ENCODE measurements at regions not wholly inside any gene's neighbourhood (a gene's known extent, or its start where the extent isn't known, plus 50 kb on each side); places are given as distances from the start of the nearest gene placed in this dataset.

DNA sequence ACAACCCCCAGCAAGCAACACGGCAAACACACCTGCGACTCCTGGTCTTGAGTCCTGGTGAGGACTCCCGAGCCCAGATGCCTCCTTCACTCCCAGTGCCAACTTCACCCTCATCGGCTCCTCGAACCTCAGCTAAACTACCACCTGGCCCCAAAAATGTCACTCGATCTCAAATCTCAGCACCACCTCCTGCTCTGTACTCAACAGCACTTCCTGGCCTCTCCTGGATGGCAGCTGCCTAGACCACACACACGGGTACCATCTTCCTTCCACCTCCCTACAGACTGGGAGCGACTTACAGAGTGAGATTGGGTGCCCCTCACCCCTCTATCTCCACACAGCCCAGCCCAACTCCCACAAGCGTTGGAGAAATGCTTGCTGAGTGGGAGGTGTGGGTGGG lies 123.9 kb upstream of the MGMT start:
- ATAC-seq (no peak), DNase-seq (ENCODE audit: low spot score) (no peak)

DNA sequence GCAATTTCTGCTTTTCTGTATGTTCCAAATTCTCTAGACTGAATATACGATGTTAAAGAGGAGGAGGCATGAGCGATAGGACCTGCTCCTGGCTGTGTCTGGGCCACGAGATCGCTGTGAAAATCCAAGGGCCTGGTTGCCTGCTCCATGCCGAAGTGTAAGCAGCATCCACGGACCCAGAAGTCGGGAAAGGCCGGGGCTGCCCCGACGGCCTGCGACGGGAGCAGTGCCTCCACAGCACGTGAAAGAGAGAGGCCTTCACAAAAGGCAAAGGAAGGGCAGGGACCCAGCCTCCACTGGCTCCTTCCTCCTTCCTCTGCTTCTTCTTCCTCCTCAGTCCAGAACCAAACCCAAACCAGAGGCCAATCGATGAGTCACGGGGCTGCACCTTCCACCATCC lies 122.9 kb upstream of the MGMT start:
- ATAC-seq (no peak), DNase-seq (ENCODE audit: low spot score) (no peak)

DNA sequence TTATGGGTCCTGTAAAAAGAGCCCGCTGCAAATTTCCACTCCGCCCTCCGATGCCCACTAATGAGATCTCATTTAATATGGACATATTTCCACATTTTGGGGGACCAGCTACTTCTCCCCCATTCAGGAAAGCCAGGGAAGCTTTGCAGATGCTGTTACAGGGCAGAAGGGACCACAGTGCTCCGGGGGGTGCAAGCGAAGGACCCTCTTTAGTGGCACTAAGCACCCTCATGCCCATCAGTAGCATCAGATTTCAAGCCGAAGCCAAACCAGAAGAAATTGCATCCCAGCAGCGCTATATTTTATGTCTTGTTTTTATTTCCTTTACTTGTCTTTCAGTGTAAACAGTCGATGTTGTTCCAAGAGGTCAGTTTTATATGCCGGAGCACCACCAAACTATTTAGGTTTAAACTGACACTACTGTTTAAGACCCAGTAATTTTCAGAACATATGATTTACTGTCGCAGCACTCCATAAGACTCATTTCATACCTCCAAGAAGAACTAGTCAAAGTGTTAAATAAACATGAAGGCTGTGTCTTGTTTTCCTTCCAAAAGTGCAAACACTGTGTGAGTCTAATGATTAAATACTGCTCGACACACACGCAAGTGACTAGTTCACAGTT lies 122.2 kb upstream of the MGMT start:
- DNase-seq (ENCODE audit: low spot score) (no peak), ATAC-seq (no peak)

DNA sequence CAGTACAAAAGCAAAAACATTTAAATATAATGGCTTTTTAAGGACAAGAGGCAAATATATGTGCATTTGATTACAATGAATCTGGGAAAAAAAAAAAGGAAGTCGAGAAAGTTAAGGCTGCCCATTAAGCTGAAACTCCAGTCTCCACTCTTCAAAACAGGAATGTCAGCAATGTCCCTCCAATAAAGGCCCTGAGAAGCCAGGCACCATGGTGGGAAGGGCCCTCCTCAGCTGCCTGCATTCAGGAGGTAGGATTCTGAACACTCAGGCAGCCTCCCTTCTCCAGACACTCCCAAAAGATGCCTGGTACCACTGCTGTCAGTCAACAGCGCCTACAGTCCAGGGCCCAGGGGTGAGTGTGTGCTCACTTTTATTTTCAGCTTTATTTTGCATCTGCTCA lies 121.3 kb upstream of the MGMT start:
- no peak for ATAC-seq

DNA sequence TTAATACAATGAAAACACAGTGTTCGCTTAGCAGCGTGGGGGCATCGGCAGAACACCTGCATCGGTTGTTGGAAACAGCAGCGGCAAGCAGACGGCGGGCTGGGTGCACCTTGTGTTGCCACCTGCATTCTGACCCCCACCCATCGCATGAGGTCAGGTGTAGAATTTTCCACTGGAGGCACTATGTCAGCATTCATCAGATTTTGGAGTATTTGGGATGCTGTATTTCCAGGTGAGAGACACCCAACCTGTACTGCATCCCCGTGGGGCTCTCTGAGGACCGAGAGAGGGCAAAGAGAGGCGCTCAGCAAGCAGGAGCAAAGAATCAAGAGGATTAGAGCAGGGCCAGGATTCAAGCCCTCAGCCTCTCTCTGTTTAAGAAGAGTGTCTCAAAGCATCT lies 116.4 kb upstream of the MGMT start:
- no peak for DNase-seq (ENCODE audit: low spot score)

More for the DNA sequence above, 121.3 kb upstream of the MGMT start:
- DNase-seq (ENCODE audit: low spot score): no peak

DNA sequence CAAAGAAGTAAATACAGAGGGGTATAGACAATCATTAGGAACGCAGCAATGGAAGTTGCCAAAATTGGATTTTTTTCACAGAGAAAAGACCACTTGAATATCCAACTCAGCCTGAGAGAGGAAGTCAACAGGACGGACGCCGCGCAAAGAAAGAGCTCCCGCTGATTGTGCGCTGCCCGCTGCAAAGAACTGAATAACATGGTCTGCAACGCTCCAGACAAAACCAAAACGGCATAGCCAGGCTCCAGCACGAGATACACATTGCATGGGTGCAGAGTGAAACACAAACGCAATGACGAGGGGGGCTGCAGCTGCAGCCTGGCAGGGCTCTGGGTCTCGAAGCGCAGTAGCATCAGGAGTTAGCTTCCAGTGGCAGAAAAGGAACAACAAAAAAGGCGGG lies 113.9 kb upstream of the MGMT start:
- ATAC-seq (no peak), DNase-seq (ENCODE audit: low spot score) (no peak)

More for the DNA sequence above, 116.4 kb upstream of the MGMT start:
- no peak for ATAC-seq

DNA sequence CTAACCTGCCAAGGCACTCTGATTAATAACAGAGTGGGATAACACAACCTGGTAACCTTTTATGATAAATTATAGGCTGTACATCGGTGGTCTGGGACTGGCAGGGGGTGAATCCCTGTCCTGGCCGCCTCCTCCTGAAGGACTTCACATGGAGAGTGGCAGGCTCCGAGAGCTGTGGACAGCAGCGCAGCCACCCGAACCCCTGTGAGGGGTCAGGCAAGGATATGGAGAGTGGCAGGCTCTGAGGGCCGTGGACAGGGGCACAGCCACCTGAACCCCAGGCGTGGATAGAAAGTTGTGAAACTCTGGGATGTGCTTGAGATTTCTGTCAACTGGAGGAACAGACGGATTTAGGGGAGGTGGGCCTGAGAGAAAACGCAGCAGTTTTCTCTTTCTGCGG lies 107.0 kb upstream of the MGMT start:
- DNase-seq (ENCODE audit: low spot score): no peak
- ATAC-seq: no peak

DNA sequence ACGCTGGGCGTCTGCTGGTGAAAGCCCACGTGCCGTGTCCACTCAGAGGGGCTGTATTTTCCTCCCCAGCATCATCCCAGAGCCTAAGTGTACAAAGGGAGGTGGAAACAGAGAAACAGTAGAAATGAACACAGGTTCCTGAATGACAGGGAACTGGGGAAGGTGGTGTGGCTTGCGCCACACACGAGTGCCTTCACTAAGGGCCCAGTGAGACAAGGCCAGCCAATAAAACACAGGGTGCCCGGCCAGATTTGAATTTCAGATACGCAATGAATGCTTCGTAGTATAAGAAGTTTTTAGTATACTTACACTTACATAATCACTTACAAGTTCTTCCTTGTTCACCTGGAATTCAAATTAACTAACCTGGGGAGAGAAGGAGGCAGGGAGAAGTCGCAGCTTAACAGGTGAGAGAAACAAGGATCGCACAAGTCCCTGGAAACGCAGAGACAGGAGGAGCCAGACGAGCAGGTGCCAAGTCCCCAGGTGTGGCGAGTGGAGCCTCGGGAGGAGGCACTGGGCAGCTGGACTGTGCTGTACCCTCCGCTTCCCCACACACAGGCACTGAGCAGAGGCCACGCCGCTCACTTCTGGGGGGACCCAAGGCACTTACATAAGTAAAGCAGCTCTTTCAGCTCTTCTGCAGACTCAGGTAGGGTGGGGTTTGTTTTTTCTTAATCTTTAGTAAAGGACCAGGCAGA lies 105.2 kb upstream of the MGMT start:
- DNase-seq (ENCODE audit: low spot score) (no peak), ATAC-seq (no peak)

DNA sequence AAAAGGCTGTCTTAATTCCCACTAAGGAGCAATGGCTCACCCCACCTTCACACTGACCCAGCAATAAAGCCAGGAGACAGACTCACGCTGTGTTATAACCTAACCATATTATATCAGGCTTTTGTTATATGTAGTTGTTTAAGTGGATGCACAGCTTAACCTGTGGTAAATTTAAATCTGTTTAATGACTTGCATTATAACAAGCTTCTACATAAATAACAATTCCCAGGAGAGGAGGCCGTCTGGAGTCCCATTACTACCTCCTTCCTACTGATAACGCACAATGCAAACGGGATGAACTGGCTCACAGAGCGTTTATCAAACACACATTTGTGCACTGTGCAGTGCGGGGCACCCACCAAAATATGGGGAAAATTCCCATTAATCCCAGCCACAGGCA lies 102.1 kb upstream of the MGMT start:
- no peak for DNase-seq (ENCODE audit: low spot score)
- ATAC-seq: no peak

DNA sequence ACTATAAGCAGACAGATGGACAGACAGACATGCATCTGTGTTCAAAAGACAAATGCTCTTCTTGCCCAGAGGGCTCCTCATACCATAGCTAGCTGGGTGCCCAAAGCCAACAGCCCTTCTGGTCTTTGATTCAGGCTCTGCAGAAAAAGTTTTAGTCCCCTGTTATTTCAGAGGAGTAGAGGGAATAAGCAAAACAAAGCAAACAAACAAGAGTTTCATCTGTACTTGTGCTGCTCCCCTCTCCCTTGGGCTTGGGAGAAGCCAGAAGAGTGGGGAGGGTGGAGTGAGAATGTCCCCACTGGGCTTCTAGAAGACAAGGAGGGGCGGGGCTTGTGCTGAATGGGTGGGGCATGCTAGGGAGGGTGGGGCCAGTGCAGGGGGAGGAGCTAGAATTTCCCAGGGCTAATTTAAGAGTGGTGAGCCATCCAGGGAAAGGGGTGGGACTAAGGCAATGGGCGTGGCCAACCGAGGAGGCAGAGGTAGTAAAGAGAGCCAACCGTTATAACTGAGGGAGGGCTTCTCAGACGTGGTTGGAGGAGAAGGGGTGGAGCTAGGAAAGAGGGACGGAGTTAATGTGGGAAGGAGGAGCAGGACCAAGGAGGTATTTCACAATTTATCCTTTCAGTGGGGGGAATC lies 101.2 kb upstream of the MGMT start:
- no peak for ATAC-seq

DNA sequence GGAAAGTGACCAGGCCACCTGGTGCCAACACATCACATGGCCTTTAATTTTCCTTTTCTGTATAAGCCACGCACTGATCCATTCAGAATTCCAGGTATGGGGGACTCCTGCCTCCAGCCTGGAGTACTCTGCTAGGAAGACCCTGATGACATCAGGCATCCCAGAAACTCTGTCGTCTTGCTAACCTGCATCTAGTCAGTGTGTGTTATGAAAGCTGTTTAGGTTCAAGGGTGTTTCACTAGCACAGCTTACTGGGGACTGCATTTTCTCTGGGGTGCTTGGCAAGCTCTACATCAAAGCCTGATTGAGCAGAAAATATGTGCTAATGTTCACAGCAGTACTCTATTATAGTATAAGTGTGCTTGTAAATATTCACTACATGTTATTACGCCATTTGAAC lies 100.6 kb upstream of the MGMT start:
- ATAC-seq (no peak), DNase-seq (ENCODE audit: low spot score) (no peak)

More for the DNA sequence above, 101.2 kb upstream of the MGMT start:
- no peak for DNase-seq (ENCODE audit: low spot score)

DNA sequence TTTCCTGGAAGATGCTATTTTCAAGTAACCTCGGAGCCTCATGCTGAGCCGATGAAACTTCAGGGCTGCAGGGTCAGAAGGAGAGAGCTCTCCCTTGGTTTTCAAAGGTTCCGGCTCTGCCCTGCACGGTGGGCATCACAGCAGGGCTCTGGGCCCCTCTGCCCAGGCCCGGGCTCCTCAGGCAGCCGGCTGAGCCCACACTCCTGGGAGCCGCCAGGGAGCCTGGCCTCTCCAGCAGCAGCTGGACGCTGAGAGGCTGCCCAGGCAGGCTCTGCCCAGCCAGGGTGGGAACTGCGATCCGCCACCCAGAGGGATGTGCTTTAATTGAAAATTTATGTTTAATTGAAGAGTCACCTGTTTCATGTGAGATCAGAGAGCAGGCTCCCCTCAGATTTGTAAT lies 97.5 kb upstream of the MGMT start:
- no peak for ATAC-seq
- DNase-seq (ENCODE audit: low spot score): no peak

DNA sequence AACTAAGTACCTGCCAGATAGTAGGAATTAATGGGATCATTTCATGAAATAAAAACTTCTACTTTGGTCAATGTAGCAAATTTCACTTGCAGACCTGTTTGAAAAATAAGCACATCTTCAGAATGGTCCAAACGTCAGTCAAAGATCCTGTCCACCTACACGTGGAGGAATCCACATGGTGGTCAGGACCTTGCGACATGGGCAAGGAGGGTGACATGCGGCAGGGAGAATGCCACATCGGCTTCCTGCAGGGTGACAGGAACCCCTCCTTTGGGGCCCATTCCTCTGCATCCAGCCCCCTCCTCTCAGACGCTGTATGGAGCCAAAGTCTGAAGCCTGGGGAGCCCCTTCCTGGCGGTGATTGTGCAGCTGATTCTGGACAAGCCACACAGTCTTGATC lies 95.5 kb upstream of the MGMT start:
- ATAC-seq (no peak), DNase-seq (ENCODE audit: low spot score) (no peak)

DNA sequence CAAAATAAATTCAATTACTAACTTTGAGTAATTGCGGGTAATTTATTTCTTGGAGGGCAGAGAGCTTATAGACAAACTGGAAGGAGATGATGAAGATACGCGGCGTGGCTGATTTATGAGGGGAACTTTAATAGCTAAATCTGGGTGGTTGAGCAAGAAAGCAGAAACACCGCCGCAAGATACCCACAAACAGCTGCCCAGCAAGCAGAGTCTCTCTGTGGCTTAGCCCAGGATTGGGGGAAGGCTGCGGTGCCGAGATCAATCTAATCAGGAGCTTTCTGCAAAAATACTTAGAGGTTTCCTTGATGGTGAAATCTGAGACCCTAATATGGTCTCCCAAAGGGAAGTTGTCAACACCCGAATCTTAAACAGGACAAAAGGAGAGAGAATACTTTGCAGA lies 94.9 kb upstream of the MGMT start:
- ATAC-seq (no peak), DNase-seq (ENCODE audit: low spot score) (no peak)

DNA sequence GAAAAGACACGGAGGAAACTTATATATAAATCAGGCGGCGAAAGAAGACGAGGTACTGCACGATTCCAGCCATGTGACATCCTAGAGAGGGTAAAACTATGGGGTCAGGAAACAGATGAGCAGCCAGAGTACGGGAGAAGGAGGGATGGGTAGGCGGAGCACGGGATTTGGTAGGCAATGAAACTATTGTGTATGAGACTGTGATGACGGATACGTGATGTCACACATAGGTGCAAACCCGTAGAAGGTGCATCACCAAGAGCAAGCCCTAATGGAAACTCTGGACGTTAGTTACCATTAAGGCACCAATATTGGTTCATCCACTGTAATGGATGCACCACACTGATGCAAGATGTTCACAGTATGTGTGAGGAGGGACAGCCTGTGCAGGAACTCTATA lies 93.8 kb upstream of the MGMT start:
- DNase-seq (ENCODE audit: low spot score): no peak
- no peak for ATAC-seq

DNA sequence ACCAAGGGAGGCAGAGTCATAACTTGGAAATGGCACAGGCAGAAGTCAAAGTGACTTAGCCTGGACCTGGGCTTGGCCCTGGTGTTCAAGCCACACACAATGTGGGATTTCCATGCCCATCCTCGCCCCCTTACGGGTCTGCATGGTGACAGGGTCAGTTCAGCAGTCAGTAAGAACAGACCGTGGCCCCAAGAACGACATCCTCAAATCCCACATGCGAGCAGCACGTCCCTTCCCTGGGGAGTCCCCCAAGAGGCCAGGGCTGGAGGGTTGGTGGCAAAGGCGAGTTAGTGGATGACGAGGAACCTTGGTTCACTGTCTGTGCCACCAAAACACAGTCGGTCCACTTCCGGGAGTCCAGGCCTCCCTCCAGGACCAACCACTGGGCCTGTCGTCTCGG lies 93.3 kb upstream of the MGMT start:
- ATAC-seq (no peak), DNase-seq (ENCODE audit: low spot score) (no peak)

DNA sequence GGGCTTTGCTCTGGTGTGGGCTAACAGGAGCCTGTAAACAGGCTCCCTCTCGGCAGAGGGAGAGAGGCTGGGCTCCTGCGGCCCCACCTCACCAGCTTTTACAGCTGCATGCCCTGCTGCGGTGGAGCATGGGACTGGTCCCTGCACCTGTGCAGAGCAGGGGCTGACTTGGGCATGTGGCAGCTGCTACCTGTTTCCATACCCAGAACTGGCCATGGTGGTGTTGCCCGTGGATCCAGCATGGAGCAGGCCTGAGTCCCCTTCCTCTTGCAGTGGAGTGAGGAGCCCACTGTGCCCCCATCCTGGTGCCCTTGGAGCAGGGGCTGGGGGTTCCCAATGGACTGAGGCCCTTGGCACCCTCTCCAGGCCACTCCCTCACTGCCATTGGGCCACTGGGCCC lies 91.9 kb upstream of the MGMT start:
- no peak for ATAC-seq
- no peak for DNase-seq (ENCODE audit: low spot score)

DNA sequence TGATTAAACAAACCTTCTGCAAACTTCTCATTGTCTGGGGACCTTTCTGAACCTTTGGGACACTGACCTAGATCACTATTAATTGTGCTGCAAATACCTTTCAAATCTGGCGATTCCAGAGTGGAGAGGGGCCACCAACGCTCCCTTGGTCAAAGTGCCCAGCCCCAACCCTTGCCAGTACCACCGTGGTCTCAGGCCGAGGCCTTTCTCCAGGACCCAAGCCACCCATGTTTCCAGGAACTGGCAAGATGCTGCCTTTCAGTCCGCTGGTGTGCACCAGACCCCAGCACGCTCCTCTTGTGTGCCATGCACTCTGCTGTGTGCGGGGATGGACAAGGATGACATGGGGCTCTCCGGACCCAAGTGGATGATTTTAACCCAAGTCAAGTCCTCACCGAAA lies 91.1 kb upstream of the MGMT start:
- ATAC-seq: no peak
- DNase-seq (ENCODE audit: low spot score): no peak

DNA sequence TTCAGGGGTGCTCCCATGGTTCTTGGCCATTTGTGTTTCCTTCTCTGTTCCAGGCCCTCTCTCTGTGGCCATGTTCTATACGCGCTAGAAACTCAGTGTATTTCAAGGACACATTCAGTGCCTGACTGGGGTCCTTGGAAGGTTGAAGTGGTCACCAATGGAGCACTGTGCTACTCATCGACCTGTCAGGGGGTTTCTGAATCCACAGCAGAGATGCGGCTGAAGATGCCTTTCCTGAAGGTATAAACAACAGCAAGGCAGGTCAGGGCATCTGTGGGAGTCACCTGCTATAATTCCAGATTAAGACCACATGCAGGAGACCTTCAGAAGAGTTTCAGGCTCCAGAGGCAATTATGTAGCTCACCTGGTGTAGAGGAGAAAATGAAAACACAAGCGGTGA lies 86.8 kb upstream of the MGMT start:
- DNase-seq (ENCODE audit: low spot score): no peak
- ATAC-seq: no peak

DNA sequence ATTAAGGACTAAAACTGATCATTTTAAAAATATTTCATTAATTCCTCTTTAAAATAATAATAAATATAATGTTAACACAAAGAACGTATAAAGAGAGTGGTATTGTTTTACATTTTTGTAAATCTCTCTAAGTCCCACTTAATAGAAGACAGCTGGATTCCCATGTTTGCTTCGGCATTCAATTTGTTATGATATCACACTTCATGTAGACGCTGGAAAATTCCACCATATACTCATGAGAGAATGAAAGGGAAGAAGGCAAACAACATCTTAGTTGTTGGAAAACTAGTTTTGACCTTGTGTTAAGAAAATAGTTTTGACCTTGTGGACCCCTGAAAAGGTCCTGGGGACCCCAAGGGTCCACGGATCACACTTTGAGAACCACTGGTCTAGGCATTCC lies 85.3 kb upstream of the MGMT start:
- ATAC-seq (no peak), DNase-seq (ENCODE audit: low spot score) (no peak)

DNA sequence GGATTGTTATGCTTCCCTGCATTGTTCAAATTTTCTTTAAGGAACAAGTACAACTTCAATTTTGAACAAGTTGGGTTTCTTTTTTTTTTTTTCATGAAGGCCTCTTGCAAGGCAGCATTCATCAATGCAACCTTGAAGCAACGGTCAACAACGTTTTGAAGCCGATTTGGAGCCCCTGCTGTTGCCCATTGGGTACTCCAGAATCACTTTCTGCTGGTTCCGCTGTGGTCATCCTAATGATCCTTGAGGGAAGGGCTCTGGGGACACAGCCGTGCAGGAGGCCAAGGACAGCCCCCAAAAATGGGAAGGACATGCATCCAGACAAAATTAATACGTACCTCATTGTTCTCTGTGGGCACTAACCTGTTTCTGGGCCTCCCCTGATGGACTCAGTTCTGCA lies 84.6 kb upstream of the MGMT start:
- ATAC-seq (no peak), DNase-seq (ENCODE audit: low spot score) (no peak)

DNA sequence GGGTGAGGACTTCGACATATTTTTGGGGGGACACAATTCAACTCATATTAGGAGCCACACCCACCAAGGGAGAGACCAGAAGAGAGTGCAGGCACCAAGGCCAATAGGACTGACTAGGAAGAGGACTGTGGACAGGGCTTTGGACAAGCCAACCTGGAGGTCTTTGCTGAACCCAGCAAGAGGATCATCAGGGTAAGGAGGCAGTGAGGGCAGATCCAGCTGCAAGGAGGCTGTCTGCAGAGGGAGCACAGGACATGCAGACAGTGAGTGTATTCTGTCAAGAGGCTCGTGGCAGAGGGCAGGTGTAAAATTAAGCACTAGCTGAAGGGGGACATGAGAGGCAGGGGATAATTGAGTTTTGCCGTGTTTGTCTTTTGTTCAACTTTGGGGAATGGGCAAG lies 83.4 kb upstream of the MGMT start:
- ATAC-seq (no peak), DNase-seq (ENCODE audit: low spot score) (no peak)

DNA sequence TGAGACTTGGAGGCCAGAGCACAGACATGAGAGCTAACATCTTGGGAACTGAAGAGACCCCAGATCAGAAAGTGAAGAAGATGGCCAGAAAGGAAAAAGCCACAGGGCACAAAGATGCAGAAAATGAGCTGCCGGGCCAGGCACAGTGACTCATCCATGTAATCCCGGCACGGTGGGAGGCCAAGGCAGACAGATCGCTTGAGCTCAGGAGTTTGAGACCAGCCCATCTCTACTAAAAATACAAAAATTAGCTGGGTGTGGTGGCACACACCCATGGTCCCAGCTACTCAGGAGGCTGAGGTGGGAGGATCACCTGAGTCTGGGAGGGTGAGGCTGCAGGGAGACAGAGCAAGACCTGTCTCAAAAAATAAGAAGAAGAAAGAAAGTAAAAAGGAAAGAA lies 81.4 kb upstream of the MGMT start:
- ATAC-seq: no peak
- no peak for DNase-seq (ENCODE audit: low spot score)
